HG03060 (cell line): ENCODE measurements at regions not wholly inside any gene's neighbourhood (a gene's known extent, or its start where the extent isn't known, plus 50 kb on each side); places are given as distances from the start of the nearest gene placed in this dataset.

ENCODE experiments used
- ATAC-seq: cut with Tn5 transposase; IDR thresholded peaks from one replicate; pipeline ENCODE4 v1.9.1; 2021; ENCODE audit warnings: low read depth, moderate number of reproducible peaks; ENCODE audit not compliant: unreplicated experiment

DNA sequence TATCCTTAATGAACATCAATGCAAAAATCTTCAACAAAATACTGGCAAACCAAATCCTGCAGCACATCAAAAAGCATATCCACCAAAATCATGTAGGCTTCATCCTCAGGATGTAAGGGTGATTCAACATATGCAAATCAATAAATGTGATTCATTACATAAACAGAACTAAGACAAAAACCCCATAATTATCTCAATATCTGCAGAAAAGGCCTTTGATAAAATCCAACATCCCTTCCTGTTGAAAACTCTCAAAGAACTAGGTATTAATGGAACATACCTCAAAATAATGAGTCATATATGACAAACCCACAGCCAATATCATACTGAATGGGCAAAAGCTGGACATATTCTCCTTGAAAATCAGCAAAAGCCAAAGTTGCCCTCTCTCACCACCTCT, 54.6 kb upstream of the DEPDC1 start:
- no peak for ATAC-seq

DNA sequence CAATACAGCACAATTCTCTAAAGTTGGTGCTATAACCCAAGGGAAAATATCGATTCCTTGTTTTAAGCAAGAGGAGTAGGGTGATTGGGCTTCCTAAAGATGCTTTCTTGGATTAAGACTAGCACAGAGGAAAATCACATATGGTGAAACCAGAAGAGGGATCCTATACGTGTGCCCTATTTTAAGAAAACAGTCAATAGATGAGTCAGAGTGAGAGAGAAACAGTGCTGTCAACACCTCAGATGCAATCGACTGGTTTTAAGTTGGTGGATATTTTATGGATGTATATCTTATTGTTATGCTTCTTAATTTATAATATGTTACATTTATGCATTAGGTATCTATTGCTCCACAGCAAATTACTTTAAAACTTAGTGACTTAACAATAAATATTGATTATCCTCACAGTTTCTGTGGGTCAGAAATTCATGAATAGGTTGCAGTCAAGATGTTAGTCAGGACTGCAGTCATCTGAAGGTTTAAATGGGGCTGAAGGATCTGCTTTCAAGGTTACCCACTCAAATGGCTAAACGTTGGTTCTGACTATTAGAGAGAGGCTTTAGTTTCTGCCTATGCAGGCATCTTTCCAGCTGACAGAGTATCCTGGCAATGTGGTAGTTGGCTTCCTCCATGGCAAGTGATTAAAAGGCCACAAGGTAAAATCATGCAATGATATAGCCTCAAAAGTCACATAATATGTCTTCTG, 61.6 kb upstream of the DEPDC1 start:
- no peak for ATAC-seq

GRCh38 chr1:68565923-68566322, 69.0 kb upstream of the DEPDC1 start:
- ATAC-seq, result no peak

DNA sequence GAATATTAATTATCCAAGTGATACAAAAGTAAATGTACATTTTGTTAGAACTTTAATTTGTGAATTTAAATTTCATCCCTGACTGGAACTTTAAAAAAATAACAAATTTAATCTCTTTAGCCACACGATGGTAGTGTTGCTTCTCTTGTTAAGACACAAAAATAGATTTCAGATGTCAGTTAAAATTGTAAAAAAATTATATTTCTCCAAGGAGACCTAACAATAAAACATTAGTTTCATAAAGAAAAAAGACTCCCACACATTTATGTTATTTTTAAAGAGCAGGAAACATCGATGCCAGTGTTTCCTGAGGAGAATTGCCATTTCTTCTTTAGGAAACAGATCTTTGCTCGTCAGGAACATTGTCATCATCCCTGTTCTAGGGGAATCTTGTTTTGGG, 74.0 kb upstream of the DEPDC1 start:
- ATAC-seq, result no peak

DNA sequence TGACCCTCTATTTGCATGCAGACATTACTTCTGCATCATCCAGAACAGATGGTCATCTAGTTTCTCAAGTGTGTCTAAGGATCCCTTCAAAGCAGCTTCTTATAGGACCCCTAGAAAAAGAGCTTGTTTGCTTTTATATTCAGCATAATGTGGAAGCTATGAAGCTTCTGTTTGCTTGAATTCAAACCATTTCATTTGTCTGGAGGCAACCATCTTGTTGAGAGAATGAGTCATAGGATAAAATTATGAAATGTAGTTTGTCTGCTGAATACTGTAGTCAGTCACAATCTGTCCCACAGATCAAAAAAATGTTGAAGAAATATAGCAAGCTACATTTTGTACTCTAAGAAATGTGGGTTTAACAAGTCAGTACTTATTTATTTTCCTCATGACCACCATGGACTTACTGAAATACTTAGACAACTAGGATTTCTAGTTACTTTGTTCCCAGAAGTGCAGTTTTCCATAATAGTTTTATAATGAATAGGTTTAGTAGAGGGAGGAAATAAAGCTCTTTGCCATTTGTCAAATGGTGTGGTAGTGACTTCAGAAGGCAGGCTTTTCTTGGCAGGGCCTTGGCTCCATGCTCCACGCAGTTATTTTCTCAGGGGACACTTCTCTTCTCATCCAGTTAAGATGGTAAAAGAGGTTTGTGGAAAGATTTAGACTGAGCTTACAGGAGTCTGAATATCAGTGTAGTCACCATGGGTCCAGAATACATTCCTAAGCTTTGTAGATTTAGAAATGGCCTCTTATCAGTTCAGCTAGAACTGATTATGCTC, 74.8 kb upstream of the DEPDC1 start:
- no peak for ATAC-seq

GRCh38 chr1:68585351-68585750, 88.5 kb upstream of the DEPDC1 start:
- no peak for ATAC-seq

DNA sequence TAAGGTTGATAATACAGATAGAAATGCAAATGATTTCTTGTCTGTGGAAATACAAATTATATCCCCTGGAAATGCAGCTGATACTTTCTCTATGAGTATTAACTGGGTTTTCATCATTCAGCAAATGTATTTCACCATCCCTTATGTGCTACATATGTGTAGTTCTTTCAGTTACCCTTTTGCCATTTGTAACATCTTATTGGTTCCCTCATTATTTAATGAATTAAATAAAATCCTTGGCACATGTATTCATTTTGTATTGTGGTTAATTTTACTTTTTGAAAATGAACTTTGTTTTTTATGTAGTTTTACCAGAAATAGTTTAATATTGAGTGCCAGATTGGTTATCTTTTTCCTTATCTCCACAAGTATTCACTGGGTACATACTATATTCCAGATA, 89.9 kb upstream of the DEPDC1 start:
- ATAC-seq, result no peak

DNA sequence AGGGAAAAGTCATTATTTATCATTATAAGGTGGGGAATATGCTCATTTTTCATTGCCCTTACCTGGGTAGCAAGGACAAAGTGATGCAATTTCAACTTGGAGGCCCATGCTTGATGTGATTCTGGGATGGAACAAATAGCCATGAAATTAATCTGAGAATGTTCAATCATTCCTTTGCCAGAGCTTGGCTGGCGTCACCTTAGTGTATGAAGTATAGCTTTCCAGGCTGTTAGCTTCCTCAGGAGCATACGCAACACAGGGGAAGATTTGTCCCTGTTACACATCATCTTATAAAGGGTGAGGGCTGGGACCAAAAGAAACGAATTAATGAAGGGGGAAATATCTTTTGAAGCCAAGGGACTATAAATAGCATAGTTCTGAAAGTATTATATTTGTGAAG, 91.4 kb upstream of the DEPDC1 start:
- no peak for ATAC-seq

GRCh38 chr1:68590473-68590872, 93.6 kb upstream of the DEPDC1 start:
- ATAC-seq, result no peak

DNA sequence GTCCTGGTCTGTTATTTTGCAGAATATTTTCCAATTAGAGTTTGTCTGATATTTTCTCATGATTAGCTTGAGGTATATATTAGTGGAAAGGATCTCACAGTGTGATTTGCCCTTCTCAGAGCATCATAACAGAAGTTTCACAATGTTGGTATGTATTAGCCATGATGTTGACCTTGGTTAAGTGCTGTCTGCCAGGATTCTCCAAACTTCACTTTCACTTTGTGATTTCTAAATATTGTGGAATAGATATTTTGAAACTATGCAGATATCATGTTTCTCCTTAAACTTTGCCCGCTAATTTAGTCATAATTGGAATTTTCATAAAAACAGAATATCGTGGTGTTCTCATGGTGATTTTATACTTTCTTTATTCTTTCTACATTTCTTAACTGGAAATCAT, 98.0 kb upstream of the DEPDC1 start:
- ATAC-seq, result no peak

DNA sequence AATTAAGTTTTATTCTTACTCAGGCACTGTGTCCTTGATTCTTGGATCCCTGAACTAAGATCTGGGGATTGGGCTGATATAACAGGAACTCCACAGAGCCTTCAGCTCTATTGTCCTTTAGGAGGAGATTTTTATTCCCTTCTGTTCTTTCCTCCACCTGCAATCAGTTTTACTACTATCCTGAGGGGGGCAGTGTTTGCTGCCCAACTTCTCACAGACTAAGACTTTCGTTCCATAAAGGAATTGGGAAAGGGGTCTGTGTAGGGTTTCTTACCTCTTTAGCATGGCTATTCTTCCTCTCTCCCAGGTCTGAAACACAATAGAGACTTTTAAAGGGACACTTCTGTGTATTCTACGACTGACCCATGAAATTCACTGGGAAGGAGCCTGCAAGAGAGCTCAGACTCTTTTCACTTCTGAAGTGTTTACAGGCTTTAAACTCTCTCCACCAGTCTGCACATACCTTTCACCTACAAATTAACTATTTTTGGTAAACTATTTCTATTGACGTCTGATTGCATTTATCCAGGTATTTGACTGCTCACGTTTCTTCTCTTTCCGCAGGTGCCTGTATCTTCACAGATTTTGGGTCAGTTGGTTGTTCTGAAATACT, 103.3 kb upstream of the DEPDC1 start:
- no peak for ATAC-seq

DNA sequence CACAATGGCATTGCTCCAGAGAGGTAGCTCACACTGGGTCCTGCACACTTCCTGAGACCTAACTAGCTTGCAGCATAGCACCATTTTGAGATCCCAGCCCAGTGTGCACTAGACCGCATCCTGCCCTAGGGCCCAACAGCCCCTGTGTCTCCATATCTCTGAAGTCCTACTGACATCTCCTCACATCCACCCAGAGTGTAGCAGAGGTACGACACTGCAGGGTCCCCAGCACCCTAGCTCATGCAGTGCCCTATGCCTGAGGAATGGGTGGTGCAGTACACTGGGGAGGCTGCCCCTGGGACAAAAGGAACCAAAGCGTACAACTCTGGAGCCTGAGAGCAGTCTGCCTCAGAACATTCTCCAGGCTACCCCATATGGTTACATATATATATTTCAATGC, 111.4 kb upstream of the DEPDC1 start:
- ATAC-seq, result no peak

DNA sequence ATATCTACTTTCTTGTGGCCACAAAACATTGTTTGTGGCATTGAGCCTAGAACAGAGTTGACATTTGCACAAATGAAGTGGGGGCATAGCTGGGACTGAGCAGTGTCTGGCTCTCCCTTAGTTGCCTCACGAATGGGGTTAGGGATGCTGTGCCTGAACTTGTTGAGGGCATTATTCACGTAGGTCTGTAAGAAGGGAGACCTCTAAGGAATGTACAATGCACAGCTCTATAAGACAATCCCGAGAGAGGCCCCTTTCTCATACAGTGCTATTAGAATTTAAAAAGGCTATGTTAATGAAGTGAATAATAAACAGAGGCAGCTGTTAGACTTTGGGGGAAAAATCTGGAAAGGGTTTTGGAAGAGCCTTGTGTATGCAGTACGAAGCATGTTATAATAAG, 118.4 kb upstream of the DEPDC1 start:
- ATAC-seq, result no peak

- ATAC-seq, result no peak
These were observed 121.1 kb upstream of the DEPDC1 start for GRCh38 chr1:68617942-68618341.

GRCh38 chr1:68620571-68620970, 123.7 kb upstream of the DEPDC1 start:
- no peak for ATAC-seq

DNA sequence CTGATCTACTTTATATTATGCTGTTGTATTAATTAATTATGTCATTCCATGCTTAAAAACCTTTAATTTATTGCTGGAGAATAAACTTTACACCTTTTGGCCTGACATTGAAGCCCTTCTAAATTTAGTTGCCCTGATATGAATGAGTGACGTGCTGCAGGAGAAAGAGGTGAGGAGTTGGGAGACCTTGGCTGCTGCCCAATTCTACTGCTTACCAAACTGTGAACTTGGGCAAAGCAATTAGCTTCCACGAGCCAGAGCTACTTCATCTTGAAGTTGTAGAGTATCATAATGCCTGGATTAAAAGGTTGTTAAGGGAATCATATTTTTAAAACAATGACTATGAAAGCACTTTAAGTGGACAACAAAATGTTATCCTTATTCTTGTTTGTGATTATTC, 126.8 kb upstream of the DEPDC1 start:
- no peak for ATAC-seq

DNA sequence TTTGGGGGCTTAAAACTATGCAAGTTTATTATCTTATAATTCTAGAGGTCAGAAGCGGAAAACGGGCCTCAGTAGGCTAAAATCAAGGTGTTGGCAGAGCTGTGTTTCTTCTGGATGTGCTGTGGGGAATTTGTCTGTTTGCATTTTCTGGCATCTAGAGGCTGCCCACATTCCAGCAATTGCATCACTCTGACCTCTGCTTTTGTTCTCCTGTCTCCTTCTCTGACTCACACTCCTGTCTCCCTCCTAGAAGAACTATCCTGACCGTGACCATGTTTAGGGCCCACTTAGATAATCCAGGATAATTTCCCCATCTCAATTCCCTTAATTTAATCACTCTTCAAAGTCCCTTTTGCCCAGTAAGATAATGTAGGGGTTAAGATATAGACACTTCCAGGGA, 127.4 kb upstream of the DEPDC1 start:
- ATAC-seq, result no peak

GRCh38 chr1:68625624-68626023, 128.7 kb upstream of the DEPDC1 start:
- no peak for ATAC-seq

- no peak for ATAC-seq
These were observed 136.4 kb upstream of the DEPDC1 start for GRCh38 chr1:68633141-68633919.

GRCh38 chr1:68644504-68644903, 147.6 kb upstream of the DEPDC1 start:
- ATAC-seq, result no peak

DNA sequence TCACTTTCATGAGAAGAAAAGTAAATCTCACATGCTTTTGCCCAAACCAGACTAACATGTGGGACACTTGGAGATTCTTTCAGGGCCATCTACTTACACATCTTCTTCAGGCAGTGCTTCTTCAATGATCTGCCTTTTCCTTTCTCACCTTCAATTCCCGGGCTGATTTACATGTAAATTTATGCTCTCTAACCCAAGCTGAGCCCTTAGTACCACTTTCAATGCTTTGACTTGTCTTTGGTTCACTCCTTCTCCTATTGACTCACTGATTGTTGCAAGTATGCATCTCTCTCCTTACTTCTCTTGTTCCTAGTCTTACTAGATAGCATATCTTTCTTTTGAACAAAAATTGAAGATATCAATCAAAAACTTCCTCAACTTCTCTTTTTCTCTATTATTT, 154.2 kb upstream of the DEPDC1 start:
- no peak for ATAC-seq
